Ascending aorta (tissue), 2 donors: ENCODE measurements at regions not wholly inside any gene's neighbourhood (a gene's known extent, or its start where the extent isn't known, plus 50 kb on each side); places are given as distances from the start of the nearest gene placed in this dataset.

Experiments used
- DNase-seq, 2 donors: peaks; one replicate each; pipeline ENCODE4 v3.0.0-alpha.2; 2019; ENCODE audit warnings: low spot score in 2 of 2
- H3K27ac ChIP-seq, 2 donors: fragments of 200-600 bp; sonication (generic); one replicate each; pipeline ENCODE4 v1.5.1; 2016 to 2017; ENCODE audit warnings: mild to moderate bottlenecking in 1 of 2
- H3K27me3 ChIP-seq: fragments of 200-600 bp; sonication (generic); one replicate; pipeline ENCODE4 v1.5.1; 2017
- H3K36me3 ChIP-seq, 2 donors: fragments of 200-600 bp; sonication (generic); one replicate each; pipeline ENCODE4 v1.5.1; 2016
- H3K4me1 ChIP-seq, 2 donors: fragments of 200-600 bp; sonication (generic); one replicate each; pipeline ENCODE4 v1.5.1; 2016 to 2017; ENCODE audit warnings: mild to moderate bottlenecking in 1 of 2
- H3K4me3 ChIP-seq, 2 donors: fragments of 200-600 bp; sonication (generic); one replicate each; pipeline ENCODE4 v1.5.1; 2016 to 2017; ENCODE audit warnings: mild to moderate bottlenecking in 1 of 2
- H3K9me3 ChIP-seq, 2 donors: fragments of 200-600 bp; sonication (generic); one replicate each; pipeline ENCODE4 v1.5.1; 2016
- CTCF ChIP-seq, 3 experiments: fragments of 200-600 bp in 2 of 3; fragments of 450-650 bp in 1 of 3; sonication (generic) in 2 of 3; IDR thresholded peaks; one replicate each; pipeline ENCODE4 v1.5.1; 2016 to 2019; ENCODE audit warnings: antibody characterized with exemption in 3 of 3, mild to moderate bottlenecking in 1 of 3, moderate library complexity in 1 of 3
- intact Hi-C: fragments of 100-400 bp; cut with DNase I; formaldehyde crosslinking; loops from one replicate; pipeline ENCODE4 v1.15.1; 2023

GRCh38 chr1:82108843-82109242, 308.1 kb downstream of the ADGRL2 start:
- no peaks in the 10 kb centered on the region for H3K9me3 ChIP-seq
- H3K4me1 ChIP-seq = peaks cover 0 to 5% of the 10 kb centered on the region in 2 donors
- no peak for DNase-seq
- TF ChIP-seq CTCF (IDR thresholded peaks at IDR 0.05) = no peak
- H3K36me3 ChIP-seq = no peaks in the 10 kb centered on the region
- no peak overlapping the region for H3K4me3 ChIP-seq
- H3K27me3 ChIP-seq = no peaks in the 10 kb centered on the region
- intact Hi-C loops = no loop called here
- H3K27ac ChIP-seq = no peak overlapping the region

DNA sequence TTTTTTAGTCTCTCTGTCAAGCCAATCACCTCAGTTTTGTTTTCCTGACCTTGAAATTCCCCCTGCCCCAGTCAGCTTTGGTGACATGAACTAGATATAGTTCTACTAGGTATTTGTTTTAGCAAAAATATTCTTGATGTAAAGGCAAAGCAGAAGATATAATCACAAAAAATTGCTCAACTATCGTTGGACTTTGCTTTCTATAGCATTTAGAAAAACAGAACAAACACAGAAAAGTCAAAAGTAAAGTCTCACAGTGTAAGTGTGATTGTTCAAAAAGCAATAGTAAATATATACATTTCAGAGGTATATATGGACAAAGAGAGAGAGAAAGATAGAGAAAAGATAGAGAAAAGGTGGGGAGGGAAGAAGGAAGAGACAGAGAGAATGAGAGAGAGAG, 305.9 kb downstream of the ADGRL2 start:
- intact Hi-C loops = no loop called here
- TF ChIP-seq CTCF (IDR thresholded peaks at IDR 0.05) = no peak
- H3K4me1 ChIP-seq = peaks cover 0 to 5% of the 10 kb centered on the region in 2 donors
- H3K27me3 ChIP-seq = no peaks in the 10 kb centered on the region
- no peak for DNase-seq
- no peaks in the 10 kb centered on the region for H3K36me3 ChIP-seq
- H3K27ac ChIP-seq = no peak overlapping the region
- no peak overlapping the region for H3K4me3 ChIP-seq
- H3K9me3 ChIP-seq = no peaks in the 10 kb centered on the region

GRCh38 chr1:82099170-82099569, 298.4 kb downstream of the ADGRL2 start:
- no peak for TF ChIP-seq CTCF (IDR thresholded peaks at IDR 0.05)
- H3K27ac ChIP-seq = no peak overlapping the region
- no peaks in the 10 kb centered on the region for H3K4me1 ChIP-seq
- intact Hi-C loops = no loop called here
- no peak for DNase-seq
- H3K9me3 ChIP-seq = no peaks in the 10 kb centered on the region
- H3K36me3 ChIP-seq = no peaks in the 10 kb centered on the region
- no peak overlapping the region for H3K4me3 ChIP-seq
- no peaks in the 10 kb centered on the region for H3K27me3 ChIP-seq

DNA sequence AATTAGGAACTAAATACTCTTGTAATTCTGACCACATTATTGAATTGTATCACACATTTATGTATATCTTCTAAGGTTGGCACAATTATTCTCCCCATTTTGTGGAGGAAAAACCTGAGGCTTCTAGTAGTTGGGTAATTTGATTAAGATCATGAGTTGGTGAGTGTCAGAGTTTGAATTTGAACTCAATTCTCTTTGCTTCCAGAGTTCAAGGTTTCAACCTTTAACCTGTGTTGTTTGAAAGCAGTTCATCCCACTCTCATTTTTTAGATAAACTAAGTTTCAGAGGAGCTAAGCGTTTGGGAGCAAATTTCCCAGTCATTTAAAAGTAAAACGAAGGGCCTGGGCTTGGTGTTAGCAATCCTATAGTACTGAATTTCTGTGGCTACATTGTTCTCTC, 293.4 kb downstream of the ADGRL2 start:
- Histone ChIP-seq H3K27me3 (no peaks in the 10 kb centered on the region), H3K9me3 (no peaks in the 10 kb centered on the region), H3K4me1 (no peaks in the 10 kb centered on the region), H3K36me3 (no peaks in the 10 kb centered on the region), H3K27ac (no peak overlapping the region), H3K4me3 (no peak overlapping the region)
- no peak for DNase-seq
- TF ChIP-seq CTCF (IDR thresholded peaks at IDR 0.05) = no peak
- intact Hi-C loops = no loop called here

DNA sequence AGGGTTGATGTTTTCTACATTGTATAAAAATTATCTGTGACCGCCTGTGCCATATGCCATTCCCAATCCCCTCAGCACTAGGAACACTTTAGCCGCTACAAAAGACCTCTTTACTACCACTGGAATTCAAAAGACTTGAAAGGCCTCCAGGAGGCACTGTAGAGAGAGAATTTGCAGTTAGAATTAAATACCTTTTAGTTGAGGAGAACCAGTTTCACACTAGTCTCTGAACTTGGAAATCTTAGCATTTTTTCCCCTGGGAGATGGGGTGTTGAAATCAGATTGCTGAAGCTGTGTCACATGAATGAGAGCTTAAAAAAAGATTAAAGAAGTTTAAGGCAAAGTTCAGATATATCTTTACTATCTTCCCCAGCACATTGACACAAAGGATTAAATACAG, 291.0 kb downstream of the ADGRL2 start:
- no peak overlapping the region for H3K4me3 ChIP-seq
- H3K27ac ChIP-seq = no peak overlapping the region
- no peaks in the 10 kb centered on the region for H3K9me3 ChIP-seq
- no peak for TF ChIP-seq CTCF (IDR thresholded peaks at IDR 0.05)
- no peaks in the 10 kb centered on the region for H3K36me3 ChIP-seq
- DNase-seq = no peak
- H3K27me3 ChIP-seq = no peaks in the 10 kb centered on the region
- H3K4me1 ChIP-seq = no peaks in the 10 kb centered on the region
- intact Hi-C loops = no loop called here

- TF ChIP-seq CTCF (IDR thresholded peaks at IDR 0.05) = no peak
- intact Hi-C loops = no loop called here
- H3K4me3 ChIP-seq = no peak overlapping the region
- DNase-seq = no peak
- H3K36me3 ChIP-seq = no peaks in the 10 kb centered on the region
- H3K4me1 ChIP-seq = no peaks in the 10 kb centered on the region
- H3K27ac ChIP-seq = no peak overlapping the region
- H3K9me3 ChIP-seq = no peaks in the 10 kb centered on the region
- no peaks in the 10 kb centered on the region for H3K27me3 ChIP-seq
Observed at GRCh38 chr1:82091265-82091664, 290.5 kb downstream of the ADGRL2 start.
